Activated T-cell treated with anti-CD3 and anti-CD28 coated beads for 4 hours (primary cell): ENCODE measurements at regions not wholly inside any gene's neighbourhood (a gene's known extent, or its start where the extent isn't known, plus 50 kb on each side); places are given as distances from the start of the nearest gene placed in this dataset.
"Not testable (repeated sequence)": the region's sequence is repeated elsewhere in the genome, so short reads cannot be mapped to it uniquely, and the experiment has no call there.

Experiments
- DNase-seq: peaks from one replicate; pipeline ENCODE4 v3.0.0-alpha.2; 2020

DNA sequence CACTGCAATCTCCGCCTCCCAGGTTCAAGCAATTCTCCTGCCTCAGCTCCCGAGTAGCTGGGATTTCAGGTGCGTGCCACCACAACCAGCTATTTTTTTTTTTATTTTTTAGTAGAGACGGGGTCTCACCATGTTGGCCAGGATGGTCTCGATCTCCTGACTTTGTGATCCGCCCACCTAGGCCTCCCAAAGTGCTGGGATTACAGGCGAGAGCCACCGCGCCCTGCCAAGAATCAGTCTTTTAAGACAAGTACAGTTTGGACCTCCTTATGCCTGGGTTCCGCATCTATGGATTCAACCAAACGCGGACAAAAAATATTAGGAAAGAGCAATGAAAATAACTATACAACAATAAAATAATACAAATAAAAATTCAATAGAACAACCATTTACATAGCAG, 285.9 kb upstream of the HS6ST1 start:
- not testable (repeated sequence) for DNase-seq

DNA sequence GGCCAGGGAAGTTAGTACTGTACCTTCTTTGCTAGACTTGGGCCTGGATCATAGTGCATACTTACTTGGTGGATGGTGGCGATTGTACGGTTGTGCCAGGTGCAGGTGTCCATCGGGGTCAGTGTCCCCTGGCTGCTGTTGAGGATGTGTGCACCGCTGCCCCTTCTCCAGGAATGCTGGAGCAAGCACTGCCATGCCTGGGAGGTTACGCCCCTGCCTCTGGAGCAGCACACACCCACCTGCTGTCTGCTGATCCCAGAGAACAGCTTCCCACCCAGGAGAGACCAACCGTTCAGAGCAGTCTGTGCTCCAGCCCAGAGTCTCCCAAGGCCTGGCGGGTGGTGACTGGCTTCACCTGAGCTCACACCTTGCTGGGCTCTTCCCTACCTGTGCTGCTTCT, 286.8 kb upstream of the HS6ST1 start:
- DNase-seq, result no peak

DNA sequence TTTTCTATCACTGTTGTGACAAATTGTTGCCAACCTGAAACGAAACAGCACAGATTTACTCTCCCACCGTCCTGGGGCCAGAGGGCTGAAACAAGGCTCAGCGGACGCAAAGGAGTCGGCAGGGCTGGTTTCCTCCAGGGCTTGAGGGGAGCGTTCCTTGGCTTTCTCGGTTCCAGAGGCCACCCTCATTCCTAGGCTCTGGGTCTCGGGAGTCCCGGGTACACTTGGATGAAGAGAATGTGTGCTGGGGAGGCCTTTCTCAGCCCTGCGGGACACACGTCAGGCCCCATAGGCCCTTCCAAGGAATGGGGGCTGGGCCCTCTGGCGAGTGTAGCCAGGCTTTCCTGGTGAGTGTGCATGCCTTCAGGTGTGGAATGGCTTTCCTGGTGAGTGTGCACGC, 287.3 kb upstream of the HS6ST1 start:
- no peak for DNase-seq

DNA sequence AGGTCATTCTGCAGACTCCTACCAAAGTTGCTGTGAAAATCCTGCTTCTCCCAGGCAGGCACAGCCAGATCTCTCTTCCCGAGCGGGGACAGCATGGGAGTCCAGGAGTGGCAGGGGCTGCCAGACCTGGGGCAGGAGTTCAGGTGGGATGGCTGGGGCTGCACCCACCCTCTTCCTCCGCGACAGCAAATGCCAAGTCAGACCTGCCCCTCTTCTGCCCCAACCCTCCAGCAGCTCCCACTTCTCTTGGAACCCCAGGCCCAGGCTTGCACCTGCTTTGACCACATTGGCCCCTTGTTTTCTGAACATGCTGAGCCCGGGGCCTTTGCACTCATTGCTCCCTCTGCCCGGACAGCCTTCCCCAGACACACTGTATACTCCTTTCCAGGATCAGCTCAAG, 288.2 kb upstream of the HS6ST1 start:
- DNase-seq, result no peak

DNA sequence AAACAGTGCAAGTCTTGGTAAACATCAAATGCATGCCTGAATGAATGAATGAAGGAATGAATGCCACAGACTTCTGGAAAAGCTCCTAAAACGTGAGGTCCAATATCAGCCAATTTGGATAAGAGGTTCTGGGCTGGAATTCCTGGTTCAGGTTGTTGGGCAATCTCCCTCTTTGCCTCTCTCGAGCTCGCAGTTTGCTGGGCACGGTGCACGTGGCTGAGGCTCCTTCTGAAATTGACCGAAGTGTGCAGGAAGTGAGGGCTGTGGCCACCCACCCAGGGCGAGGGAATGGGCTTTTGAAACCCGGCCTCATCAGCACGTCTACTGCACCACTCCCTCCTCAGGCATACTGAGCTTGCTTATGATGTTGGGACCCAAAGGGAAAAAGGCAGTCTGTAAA, 288.8 kb upstream of the HS6ST1 start:
- DNase-seq, result no peak

DNA sequence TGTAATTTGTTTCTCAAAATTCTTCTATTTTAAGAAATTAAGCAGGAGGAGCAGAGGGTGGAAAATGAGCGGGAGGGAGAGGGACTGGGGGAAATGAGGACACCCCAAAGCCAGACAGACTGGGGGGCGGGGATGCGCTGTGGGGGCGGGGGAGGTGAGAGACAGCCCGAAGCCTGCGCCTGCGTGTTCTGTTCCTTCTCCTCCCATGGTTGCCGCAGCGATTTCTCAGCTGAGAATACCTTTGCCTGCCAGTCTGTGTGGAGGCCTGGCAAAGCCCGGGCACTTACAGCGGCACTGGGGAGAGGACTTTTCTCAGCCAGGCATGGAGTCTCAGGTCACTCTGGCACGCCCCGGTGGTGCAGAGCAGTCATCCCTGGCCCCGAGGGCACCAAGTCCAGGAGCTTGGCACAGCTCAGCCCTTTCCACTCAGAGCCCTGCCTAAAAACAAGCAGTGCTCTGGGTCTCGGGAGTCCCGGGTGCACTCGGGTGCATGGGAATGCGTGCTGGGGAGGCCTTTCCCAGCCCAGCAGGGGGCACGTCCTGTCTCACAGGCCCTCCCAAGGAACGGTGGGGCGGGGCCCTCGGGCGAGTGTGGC, 289.3 kb upstream of the HS6ST1 start:
- no peak for DNase-seq

DNA sequence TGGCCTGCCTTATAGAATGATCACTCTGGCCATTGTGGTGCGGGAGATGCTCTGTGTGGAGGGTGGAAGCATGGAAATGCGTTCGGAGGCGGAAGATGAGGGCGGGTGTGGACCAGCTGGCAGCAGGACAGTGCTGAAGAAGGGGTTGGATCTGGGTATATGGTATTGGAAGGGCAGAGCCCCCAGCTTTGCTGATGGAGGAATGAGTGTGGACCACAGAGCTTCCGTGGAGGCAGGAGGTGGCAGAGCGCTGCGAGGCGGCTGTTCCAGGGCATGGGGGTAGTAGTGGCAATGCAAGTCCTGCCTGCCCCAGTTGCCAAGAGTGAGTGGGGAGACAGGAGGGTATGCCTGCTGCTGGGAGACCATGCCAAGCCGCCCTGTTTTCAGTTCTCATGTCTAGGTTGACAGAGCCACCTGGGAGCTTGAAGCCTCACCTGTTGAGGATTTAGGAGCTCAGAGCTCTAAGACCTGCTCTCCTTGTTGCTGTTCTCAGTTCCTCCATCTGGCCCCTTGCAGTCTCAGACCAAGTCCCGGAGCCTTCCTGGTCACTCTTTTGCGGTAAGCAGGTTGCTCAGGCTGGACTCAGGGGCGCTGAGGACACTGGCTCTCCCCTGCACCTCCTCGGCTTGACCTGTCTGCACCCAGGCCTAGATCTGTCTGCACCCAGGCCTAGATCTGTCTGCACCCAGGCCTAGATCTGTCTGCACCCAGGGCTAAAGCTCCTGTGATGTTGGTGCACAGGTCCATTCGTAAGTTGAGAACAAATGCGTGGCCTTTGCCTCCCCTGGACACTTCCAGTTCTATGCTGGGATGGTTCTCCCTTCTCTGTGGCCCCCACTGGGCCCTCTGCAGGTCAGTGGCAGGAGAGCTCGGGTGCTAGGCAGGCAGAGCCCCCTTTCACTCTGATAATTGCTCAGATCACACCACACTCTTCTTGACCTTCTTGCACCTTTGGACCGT, 290.5 kb upstream of the HS6ST1 start:
- no peak for DNase-seq

DNA sequence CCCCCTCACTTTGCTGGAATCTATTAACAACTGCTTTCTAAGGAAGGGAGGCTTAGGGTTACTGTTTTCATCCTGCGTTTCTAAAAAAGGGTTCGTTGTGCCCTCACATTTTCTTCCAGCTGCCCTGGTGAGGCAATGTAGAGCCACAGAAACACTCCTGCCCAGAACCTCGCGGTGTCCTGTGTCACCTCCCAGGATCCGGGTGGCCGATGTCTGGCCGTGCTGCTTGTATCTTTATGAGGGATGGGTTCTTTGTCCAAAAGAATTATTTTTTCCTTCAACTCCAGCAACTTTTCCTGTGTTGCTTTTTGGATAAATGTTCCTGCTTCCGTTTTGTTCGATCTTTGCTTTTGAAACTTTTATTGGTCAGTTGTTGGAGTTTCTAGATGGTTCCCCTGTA, 291.8 kb upstream of the HS6ST1 start:
- no peak for DNase-seq

DNA sequence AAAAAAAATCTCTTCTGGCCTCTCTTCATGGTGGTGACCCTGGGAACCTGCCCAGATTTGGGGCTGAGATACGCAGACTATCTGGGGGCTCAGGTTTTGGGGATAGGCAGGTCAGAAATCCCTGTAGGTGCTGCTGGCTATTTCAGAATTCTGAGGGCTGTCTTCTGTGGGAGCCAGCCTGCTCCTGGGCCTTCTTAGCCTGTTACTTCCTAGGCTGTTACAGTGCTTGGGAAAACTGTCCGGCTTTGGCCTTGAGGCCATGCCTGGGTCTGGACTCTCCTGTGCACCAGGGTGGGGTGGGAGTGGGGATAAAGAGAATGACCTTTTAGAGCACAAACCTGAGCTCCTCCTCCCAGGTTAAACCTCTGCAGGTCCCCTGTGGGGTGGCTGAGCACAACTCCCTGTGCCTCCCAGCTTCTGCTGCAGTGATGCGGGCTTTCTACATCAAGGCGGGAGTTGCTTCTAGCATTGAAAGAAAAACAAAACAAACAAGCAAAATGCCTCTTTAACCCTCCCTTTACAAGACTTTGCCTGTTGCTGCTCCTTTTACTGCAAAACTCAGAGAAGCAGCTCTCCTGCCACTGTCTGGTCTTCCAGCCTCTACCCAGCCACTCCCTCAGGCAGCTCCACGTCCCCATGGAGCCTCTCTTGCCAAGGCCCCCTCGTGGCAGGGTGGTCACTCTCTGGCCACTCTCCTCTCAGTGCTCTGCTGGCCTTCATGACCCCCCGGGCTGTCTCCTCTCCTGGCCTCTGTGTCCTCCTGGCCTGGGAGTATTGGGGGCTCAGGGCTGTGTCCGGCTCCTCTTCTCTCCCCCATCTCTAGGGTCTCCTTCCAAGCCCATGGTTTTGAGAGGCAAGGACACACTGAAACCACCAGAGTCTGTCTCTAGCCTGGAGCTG, 293.0 kb upstream of the HS6ST1 start:
- no peak for DNase-seq

DNA sequence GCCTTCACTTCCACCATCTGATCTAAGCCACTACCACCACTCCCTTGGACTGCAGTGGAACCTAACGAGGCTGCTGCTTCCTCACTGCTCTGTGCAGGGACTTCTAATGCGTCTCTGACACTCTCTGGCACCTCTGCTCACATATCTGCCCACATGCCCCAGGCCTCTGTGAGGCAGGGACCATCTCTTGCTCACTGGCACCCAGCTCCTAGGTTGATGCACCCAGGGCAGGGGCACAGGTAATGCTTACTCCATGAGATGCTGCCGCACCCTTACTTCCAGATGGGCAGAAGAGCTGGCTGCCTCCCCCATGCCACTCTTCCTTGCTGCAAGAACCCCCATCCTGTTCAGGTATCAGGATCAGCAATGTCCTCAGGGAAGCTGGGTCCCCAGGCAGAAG, 294.0 kb upstream of the HS6ST1 start:
- DNase-seq, result no peak

DNA sequence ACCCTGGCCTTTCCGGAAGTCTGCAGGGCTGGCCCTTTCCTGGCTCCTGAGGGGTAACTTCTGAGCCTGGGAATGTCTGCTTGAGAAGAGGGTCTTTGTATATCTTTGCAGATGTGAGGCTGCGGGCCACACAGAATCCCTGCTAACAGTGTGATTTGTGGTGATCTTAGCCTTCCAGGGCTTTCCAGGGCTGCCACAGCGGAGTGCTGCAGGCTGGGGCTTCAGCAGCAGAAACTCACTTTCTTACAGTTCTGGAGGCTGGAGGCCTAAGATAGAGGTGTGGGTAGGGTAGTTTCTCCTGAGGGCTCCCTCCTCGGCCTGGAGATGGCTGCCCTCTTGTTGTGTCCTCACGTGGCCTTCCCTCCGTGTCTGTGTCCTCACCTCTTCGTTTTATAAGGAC, 294.7 kb upstream of the HS6ST1 start:
- DNase-seq, result no peak

DNA sequence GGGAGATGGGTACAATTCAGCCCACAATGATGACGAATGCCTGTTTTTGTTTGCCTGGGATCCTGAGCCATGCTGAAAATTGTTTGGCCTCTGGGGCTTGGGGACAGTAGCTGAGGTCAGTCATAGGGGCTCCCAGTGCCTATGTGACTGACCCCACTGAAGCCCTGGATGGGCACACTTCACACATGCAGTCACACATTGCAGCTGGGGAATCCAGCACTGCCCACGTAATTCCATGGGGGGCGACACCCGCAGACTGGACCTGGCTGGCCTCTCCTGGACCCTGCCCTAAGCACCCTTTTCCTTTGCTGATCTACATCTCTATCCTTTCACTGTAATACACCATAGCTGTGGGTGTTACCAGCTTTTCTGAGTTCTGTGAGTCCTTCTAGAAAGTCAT, 295.2 kb upstream of the HS6ST1 start:
- DNase-seq, result no peak

DNA sequence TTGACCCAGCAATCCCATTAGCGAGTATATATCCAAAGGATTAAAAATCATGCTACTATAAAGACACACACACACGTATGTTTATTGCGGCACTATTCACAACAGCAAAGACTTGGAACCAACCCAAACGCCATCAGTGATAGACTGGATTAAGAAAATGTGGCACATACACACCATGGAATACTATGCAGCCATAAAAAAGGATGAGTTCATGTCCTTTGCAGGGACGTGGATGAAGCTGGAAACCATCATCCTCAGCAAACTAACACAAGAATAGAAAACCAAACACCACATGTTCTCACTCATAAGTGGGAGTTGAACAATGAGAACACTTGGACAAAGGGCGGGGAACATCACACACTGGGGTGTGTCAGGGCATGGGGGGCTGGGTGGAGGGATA, 296.2 kb upstream of the HS6ST1 start:
- DNase-seq, result not testable (repeated sequence)

DNA sequence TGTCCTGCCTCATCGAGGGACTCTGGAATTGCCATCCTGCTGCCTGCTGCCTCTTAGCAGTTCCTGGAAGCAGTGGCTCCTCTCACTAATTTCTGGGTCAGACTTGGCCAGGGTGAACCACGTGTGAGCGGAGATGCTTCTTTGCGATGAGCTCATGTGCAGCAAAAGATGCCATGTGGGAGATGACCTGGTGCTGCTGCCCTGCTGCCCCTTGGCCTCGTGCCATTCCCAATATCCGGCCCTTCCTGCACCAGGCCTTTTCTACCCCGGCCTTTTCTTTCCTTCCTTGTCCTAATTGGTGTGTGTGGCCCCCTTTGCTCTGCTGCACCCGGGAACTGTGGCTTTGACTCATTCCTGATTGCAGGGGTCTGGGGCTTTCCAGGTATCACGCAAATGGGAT, 296.9 kb upstream of the HS6ST1 start:
- no peak for DNase-seq

DNA sequence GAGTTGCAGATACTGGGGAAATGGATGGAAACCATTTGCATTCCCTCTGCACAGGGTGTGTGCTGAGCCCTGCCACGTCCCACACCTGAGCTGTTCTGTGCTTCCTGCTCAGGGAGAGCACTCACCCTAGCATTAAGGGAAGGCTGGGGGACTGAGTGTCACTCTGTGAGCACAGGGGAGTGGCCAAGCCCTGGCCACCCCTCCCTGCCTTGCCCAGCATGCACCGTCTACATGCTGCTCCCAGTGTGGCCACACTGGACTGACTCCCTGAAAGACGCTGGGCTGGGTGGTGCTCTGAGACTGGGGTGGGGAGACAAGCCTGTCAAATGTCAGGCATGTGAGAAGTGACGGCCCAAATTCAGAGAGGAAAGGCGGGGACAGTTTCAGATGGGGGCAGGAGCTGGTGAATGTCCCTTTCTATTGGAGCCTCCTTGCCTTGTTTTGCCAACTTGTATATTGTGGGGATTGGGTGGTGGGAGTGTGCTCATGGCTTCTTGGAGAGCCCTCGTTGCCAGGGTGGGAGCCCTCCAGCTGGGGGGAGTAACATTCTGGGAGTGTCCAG, 298.4 kb upstream of the HS6ST1 start:
- no peak for DNase-seq

DNA sequence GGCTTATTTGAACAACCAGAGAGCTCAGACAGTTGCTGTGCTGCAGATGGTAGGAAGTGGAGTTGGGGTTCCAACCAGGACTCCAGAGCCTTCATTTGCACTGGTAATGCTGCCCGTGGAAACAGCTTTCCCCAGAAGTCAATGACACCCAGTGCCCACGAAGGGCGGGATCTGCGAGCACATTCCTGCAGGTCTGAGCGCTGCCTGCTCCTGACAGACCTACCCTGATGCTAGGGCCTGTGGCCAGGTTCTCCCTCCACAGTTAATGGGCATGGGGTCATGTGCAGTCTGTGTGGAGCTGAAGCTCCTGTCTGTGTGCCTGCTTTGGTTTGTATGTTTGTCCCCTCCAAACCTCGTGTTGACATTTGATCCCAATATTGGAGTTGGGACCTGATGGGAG, 299.0 kb upstream of the HS6ST1 start:
- no peak for DNase-seq

DNA sequence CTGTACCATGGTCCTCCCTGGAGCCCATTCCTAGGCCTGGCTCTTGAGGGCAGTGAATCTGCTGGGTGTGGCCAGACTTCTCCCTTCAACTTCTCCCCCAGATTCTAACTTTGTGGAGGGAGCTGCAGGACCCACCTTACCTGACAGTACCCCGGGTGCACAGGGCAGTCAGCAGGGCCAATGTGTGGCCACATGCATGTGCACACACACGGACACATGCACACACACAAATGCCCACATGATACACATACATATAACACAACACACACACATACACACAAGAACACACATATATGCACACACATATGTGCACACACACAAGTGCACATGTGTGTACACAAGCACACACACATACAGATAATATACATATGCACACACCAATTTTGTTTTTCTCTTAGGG, 300.0 kb upstream of the HS6ST1 start:
- no peak for DNase-seq

DNA sequence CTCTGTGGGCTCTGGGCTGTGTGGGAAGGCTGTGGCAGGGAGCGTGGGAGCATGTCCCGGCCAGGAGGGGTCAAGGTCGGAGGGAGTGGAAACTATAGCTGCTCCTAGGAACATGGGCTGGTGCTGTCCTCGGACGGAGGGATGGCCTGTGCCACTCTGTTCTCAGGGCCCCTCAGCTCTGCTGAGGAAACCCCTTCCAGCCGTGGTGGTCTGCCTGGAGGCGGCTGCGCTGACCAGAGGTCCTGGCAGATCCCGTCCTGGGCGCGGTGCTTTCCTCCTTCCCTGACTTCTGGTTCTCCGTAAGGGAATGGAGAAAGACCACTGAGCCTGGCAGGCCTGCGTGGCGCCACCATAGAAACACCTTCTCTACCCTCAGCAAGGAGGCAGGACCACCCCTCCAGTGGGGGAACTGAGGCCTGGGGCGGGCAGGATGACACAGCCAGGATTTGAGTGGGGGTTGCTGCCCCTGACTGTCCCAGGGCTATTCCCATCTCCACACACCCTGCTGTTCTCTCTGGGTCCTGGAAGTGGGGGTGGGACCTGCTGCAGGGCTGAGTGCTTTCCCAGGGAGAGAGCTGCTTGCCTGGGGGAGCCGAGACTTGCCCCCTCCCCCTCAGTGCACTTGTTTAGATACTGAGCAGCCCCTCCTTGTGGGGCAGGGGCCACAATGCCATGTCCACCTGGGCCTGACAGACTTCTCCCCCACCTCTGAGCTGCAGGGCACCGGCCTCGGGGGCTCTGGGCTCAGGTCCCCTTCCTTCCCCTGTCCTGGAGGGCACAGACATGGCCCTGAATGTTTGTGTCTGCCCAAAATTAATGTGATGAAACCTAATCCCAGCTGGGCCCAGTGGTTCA, 301.0 kb upstream of the HS6ST1 start:
- no peak for DNase-seq

DNA sequence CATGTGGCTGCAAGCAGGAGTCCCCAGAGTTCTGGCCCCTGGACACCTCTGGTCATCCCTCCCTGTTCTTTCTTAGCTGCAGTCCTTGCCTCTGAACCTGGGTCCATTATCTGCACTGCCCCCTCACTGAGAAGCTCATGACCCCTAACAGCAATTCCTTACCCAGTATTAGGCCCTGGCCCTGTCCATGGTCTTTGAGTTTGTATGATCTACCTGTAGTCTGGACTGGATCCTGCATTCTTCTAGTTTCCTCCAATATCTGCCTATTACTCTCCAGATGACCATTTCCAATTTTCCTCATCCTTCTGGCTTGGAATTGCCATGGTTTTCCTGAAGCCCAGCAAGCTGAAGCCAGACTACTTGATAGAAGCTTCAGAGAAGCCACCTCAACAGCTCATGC, 302.4 kb upstream of the HS6ST1 start:
- DNase-seq, result no peak

DNA sequence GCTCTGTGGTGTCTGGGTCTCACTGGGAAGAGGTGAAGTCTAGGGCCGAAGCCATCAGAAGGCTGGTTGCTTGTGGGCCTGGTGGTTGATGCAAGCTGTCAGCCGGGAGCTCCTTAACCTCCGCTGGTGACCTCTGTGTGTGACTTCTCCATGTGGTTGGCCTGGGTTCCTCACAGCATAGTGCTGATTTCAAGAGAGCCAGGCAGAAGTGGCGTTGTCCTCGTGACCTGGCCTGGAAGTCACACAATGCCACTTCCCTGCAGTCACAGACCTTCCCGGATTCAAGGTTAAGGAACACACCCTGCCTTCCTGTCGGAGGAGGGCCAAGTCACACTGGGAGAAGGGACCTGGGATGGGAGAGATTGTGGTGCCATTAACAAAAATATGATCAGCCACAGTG, 303.7 kb upstream of the HS6ST1 start:
- no peak for DNase-seq

DNA sequence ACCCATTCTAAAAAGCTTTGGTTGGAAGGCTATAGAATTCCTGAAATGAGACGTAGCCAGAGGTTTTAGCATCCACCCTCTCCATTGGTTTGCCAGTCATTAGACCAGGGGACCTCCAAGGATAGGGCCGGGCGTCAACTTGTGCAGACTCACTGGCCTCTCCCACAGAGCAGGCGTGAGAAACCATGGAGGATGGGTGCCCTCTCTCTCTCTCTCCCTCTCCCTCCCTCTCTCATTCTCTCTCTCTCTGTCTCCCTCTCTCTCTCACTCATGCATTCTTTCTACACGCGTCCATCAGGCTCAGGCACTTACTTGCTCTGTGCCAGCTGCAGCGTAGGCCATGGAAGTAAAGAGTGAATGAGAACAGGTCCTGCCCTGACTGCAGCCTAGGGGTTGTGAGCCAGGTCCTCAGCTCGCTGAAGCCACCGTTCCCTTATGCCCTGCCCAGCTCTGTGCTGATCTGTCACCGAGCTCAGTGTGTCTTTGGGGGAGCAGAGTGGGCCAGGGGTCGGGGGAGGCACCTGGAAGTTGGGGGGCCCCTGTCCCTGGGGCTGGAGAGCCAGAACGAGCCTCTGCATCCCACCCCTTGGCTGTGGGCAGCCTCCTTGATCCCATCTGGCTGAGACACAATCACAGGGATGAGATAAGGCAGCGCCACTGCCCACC, 304.4 kb upstream of the HS6ST1 start:
- no peak for DNase-seq
